Testis (tissue), 2 donors: ENCODE measurements at regions not wholly inside any gene's neighbourhood (a gene's known extent, or its start where the extent isn't known, plus 50 kb on each side); places are given as distances from the start of the nearest gene placed in this dataset.

ENCODE experiments used
- CTCF ChIP-seq, 3 experiments: fragments of 450-650 bp in 2 of 3; fragments of 200-600 bp in 1 of 3; sonication (generic) in 1 of 3; IDR thresholded peaks; one replicate each; pipeline ENCODE4 v1.5.1; 2016 to 2019; ENCODE audit warnings: antibody characterized with exemption in 3 of 3, mild to moderate bottlenecking in 2 of 3, moderate library complexity in 1 of 3
- POLR2A ChIP-seq: fragments of 450-650 bp; IDR thresholded peaks from one replicate; pipeline ENCODE4 v1.6.1; 2017; ENCODE audit warnings: antibody characterized with exemption, mild to moderate bottlenecking, moderate library complexity

GRCh38 chr14:54229136-54229535, 167.7 kb upstream of the CDKN3 start:
- TF ChIP-seq CTCF (IDR thresholded peaks at IDR 0.05), result no peak
- TF ChIP-seq POLR2A, result no peak
